ENCODE measurements at regions not wholly inside any gene's neighbourhood (a gene's known extent, or its start where the extent isn't known, plus 50 kb on each side); places are given as distances from the start of the nearest gene placed in this dataset.

DNA sequence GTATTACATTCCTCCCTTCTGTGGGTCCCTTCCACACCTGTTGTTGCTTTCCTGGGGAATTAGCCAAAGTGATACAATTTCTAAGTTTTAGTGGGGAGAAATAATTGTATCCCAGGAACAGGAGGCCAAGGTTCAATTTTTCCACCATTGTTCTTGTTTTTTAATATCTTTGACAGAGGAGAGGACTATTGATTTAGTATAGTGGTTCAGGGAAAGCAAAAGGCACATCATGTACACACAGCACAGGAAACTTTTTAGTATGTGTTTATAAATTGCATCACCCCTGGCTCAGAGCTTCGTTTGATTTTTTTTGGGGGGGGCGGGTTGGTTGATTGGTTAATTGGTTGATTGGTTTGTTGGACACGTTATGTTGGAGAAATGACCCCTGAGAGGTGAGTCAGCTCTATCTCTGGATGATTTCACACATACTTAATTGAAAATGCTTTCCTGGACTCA lies 431.6 kb downstream of the PID1 start:
- POLR2A ChIA-PET, result no interaction called here
- CTCF ChIA-PET, result no interaction called here
- Histone ChIP-seq H3K9me3 (ENCODE audit: control insufficient read depth, insufficient read depth, low read depth, low read length) (no peaks in the 10 kb centered on the region), H3K27me3 (ENCODE audit: control insufficient read depth, insufficient read depth, low read length) (no peaks in the 10 kb centered on the region), H3K27ac (ENCODE audit: low read length) (no peak overlapping the region), H3K4me3 (ENCODE audit: low read depth in 2 of 2, low read length in 2 of 2) (no peak overlapping the region), H3K4me1 (ENCODE audit: control insufficient read depth, insufficient read depth, low read length) (no peaks in the 10 kb centered on the region), H3K36me3 (ENCODE audit: control insufficient read depth, insufficient read depth, low read length) (no peaks in the 10 kb centered on the region)
- DNase-seq (ENCODE audit: low read depth, low spot score), result no peak
- in situ Hi-C loops (cut with HindIII; ENCODE audit: low pct_unique_long_range_greater_than_20kb, low sequenced_read_pairs) (no loop called here), intact Hi-C loops (cut with micrococcal nuclease; ENCODE audit: unreplicated experiment) (no loop called here)
- BruUV-seq (replicated peaks), result no TSS peak
- ATAC-seq, result no peak
- TF ChIP-seq SIN3A (IDR thresholded peaks at IDR 0.05; ENCODE audit: borderline replicate concordance, insufficient read depth, low read depth, low read length) (no peak), TCF7L2 (IDR thresholded peaks at IDR 0.05; ENCODE audit: low read depth, low read length) (no peak), POLR2AphosphoS5 (IDR thresholded peaks at IDR 0.05; ENCODE audit: low read depth, low read length) (no peak)
- TF ChIP-seq, protein P1, sequence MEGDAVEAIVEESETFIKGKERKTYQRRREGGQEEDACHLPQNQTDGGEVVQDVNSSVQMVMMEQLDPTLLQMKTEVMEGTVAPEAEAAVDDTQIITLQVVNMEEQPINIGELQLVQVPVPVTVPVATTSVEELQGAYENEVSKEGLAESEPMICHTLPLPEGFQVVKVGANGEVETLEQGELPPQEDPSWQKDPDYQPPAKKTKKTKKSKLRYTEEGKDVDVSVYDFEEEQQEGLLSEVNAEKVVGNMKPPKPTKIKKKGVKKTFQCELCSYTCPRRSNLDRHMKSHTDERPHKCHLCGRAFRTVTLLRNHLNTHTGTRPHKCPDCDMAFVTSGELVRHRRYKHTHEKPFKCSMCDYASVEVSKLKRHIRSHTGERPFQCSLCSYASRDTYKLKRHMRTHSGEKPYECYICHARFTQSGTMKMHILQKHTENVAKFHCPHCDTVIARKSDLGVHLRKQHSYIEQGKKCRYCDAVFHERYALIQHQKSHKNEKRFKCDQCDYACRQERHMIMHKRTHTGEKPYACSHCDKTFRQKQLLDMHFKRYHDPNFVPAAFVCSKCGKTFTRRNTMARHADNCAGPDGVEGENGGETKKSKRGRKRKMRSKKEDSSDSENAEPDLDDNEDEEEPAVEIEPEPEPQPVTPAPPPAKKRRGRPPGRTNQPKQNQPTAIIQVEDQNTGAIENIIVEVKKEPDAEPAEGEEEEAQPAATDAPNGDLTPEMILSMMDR (IDR thresholded peaks at IDR 0.05), result no peak
- TF ChIP-seq, protein P2, sequence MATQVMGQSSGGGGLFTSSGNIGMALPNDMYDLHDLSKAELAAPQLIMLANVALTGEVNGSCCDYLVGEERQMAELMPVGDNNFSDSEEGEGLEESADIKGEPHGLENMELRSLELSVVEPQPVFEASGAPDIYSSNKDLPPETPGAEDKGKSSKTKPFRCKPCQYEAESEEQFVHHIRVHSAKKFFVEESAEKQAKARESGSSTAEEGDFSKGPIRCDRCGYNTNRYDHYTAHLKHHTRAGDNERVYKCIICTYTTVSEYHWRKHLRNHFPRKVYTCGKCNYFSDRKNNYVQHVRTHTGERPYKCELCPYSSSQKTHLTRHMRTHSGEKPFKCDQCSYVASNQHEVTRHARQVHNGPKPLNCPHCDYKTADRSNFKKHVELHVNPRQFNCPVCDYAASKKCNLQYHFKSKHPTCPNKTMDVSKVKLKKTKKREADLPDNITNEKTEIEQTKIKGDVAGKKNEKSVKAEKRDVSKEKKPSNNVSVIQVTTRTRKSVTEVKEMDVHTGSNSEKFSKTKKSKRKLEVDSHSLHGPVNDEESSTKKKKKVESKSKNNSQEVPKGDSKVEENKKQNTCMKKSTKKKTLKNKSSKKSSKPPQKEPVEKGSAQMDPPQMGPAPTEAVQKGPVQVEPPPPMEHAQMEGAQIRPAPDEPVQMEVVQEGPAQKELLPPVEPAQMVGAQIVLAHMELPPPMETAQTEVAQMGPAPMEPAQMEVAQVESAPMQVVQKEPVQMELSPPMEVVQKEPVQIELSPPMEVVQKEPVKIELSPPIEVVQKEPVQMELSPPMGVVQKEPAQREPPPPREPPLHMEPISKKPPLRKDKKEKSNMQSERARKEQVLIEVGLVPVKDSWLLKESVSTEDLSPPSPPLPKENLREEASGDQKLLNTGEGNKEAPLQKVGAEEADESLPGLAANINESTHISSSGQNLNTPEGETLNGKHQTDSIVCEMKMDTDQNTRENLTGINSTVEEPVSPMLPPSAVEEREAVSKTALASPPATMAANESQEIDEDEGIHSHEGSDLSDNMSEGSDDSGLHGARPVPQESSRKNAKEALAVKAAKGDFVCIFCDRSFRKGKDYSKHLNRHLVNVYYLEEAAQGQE (IDR thresholded peaks at IDR 0.05; ENCODE audit: insufficient read depth in 1 of 2, low read depth in 2 of 2, low read length in 1 of 2), result no peak

DNA sequence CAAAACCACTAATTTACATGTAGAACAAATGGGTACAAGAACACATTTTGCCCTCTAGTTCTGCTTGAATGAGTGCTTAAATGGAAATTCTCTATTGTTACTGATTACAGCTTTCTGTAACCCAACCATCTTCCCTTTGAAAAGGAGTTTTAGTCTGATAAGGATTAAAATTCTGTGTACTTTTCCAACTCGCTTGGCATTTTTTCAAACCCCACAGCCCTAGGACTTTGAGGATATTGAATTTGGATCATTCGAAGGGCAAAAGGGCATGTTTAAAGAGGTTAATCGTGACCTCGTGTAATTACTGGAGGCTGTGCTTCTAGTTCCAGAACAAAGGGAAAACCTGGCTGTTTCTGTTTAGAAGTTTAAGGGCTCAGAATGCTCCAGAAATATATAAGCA lies 432.3 kb downstream of the PID1 start:
- DNase-seq (ENCODE audit: low read depth, low spot score) (no peak), ATAC-seq (no peak)
- Histone ChIP-seq H3K4me3 (ENCODE audit: low read depth in 2 of 2, low read length in 2 of 2) (no peak overlapping the region), H3K4me1 (ENCODE audit: control insufficient read depth, insufficient read depth, low read length) (no peaks in the 10 kb centered on the region), H3K9me3 (ENCODE audit: control insufficient read depth, insufficient read depth, low read depth, low read length) (no peaks in the 10 kb centered on the region), H3K27ac (ENCODE audit: low read length) (no peak overlapping the region), H3K27me3 (ENCODE audit: control insufficient read depth, insufficient read depth, low read length) (no peaks in the 10 kb centered on the region), H3K36me3 (ENCODE audit: control insufficient read depth, insufficient read depth, low read length) (no peaks in the 10 kb centered on the region)
- CTCF ChIA-PET, result no interaction called here
- intact Hi-C loops (cut with micrococcal nuclease; ENCODE audit: unreplicated experiment), result no loop called here
- TF ChIP-seq, protein P1 (IDR thresholded peaks at IDR 0.05), result no peak
- TF ChIP-seq TCF7L2 (IDR thresholded peaks at IDR 0.05; ENCODE audit: low read depth, low read length) (no peak), POLR2AphosphoS5 (IDR thresholded peaks at IDR 0.05; ENCODE audit: low read depth, low read length) (no peak), SIN3A (IDR thresholded peaks at IDR 0.05; ENCODE audit: borderline replicate concordance, insufficient read depth, low read depth, low read length) (no peak)
- TF ChIP-seq, protein P2 (IDR thresholded peaks at IDR 0.05; ENCODE audit: insufficient read depth in 1 of 2, low read depth in 2 of 2, low read length in 1 of 2), result no peak
- POLR2A ChIA-PET, result no interaction called here
- BruUV-seq (replicated peaks), result no TSS peak
- in situ Hi-C loops (cut with HindIII; ENCODE audit: low pct_unique_long_range_greater_than_20kb, low sequenced_read_pairs), result no loop called here

All from Panc1 (cell line).